H9 (cell line): ENCODE measurements at regions not wholly inside any gene's neighbourhood (a gene's known extent, or its start where the extent isn't known, plus 50 kb on each side); places are given as distances from the start of the nearest gene placed in this dataset.

Source experiments
- DNase-seq: peaks from one replicate; pipeline ENCODE4 v3.0.0-alpha.2; 2017
- H2AFZ ChIP-seq: one replicate; pipeline ENCODE4 v1.6.1; 2013; ENCODE audit warnings: mild to moderate bottlenecking, low read length, control low read depth, moderate library complexity
- H2AK5ac ChIP-seq: 2 replicates; pipeline ENCODE4 v1.6.1; 2013; ENCODE audit warnings: low read length, control low read depth, mixed read lengths; ENCODE audit not compliant: insufficient read length
- H2BK120ac ChIP-seq: one replicate; pipeline ENCODE4 v1.6.1; 2013; ENCODE audit warnings: low read depth, mild to moderate bottlenecking, low read length, control low read depth, inconsistent platforms; ENCODE audit not compliant: poor library complexity, severe bottlenecking
- H2BK12ac ChIP-seq: 2 replicates; pipeline ENCODE4 v1.6.1; 2013; ENCODE audit warnings: low read length, control low read depth, mixed read lengths, low read depth; ENCODE audit not compliant: insufficient read length
- H2BK15ac ChIP-seq: 2 replicates; pipeline ENCODE4 v1.6.1; 2013; ENCODE audit warnings: low read depth, low read length, control low read depth
- H2BK20ac ChIP-seq: one replicate; pipeline ENCODE4 v1.6.1; 2013; ENCODE audit warnings: low read depth, mild to moderate bottlenecking, low read length, control low read depth, inconsistent platforms; ENCODE audit not compliant: poor library complexity, severe bottlenecking
- H2BK5ac ChIP-seq: 2 replicates; pipeline ENCODE4 v1.6.1; 2013; ENCODE audit warnings: low read length, control low read depth, mixed read lengths; ENCODE audit not compliant: insufficient read length
- H3K14ac ChIP-seq: 2 replicates; pipeline ENCODE4 v1.6.1; 2013; ENCODE audit warnings: low read length, control low read depth; ENCODE audit not compliant: insufficient read depth
- H3K18ac ChIP-seq: 2 replicates; pipeline ENCODE4 v1.6.1; 2013; ENCODE audit warnings: low read depth, mild to moderate bottlenecking, mixed read lengths, low read length, control low read depth; ENCODE audit not compliant: insufficient read length
- H3K23ac ChIP-seq: 2 replicates; pipeline ENCODE4 v1.6.1; 2013; ENCODE audit warnings: low read length, control low read depth, mixed read lengths, low read depth; ENCODE audit not compliant: insufficient read length
- H3K23me2 ChIP-seq: 2 replicates; pipeline ENCODE4 v1.6.1; 2013; ENCODE audit warnings: low read depth, mild to moderate bottlenecking, mixed read lengths, low read length, control low read depth; ENCODE audit not compliant: insufficient read length, poor library complexity, severe bottlenecking
- H3K27ac ChIP-seq: 2 replicates; pipeline ENCODE4 v1.5.1; 2013; ENCODE audit warnings: low read length, control low read depth, mixed read lengths, low read depth; ENCODE audit not compliant: insufficient read length
- H3K27me3 ChIP-seq: 2 replicates; pipeline ENCODE4 v1.6.1; 2013; ENCODE audit warnings: low read length, control low read depth, inconsistent platforms; ENCODE audit not compliant: insufficient read depth
- H3K4ac ChIP-seq: 2 replicates; pipeline ENCODE4 v1.6.1; 2013; ENCODE audit warnings: low read depth, mild to moderate bottlenecking, control low read depth, inconsistent platforms, low read length, moderate library complexity
- H3K4me1 ChIP-seq: 2 replicates; pipeline ENCODE4 v1.6.1; 2013; ENCODE audit warnings: low read length, control low read depth, inconsistent platforms; ENCODE audit not compliant: insufficient read depth
- H3K4me2 ChIP-seq: 2 replicates; pipeline ENCODE4 v1.6.1; 2013; ENCODE audit warnings: low read length, control low read depth, mixed read lengths; ENCODE audit not compliant: insufficient read length, insufficient read depth
- H3K56ac ChIP-seq: 2 replicates; pipeline ENCODE4 v1.6.1; 2013; ENCODE audit warnings: low read depth, mild to moderate bottlenecking, mixed read lengths, low read length, control low read depth; ENCODE audit not compliant: insufficient read length
- H3K79me1 ChIP-seq: 2 replicates; pipeline ENCODE4 v1.6.1; 2013; ENCODE audit warnings: low read depth, mild to moderate bottlenecking, moderate library complexity, low read length, control low read depth, inconsistent platforms; ENCODE audit not compliant: insufficient read depth, poor library complexity, severe bottlenecking
- H3K79me2 ChIP-seq: 2 replicates; pipeline ENCODE4 v1.6.1; 2013; ENCODE audit warnings: low read length, control low read depth, inconsistent platforms; ENCODE audit not compliant: insufficient read depth
- H3K9ac ChIP-seq: 2 replicates; pipeline ENCODE4 v1.6.1; 2013; ENCODE audit warnings: low read length, control low read depth, mixed read lengths; ENCODE audit not compliant: insufficient read length; ENCODE audit errors: extremely low read depth
- H3K9me3 ChIP-seq: one replicate; pipeline ENCODE4 v1.6.1; 2013; ENCODE audit warnings: low read depth, low read length, inconsistent platforms; ENCODE audit not compliant: control insufficient read depth
- H3T11ph ChIP-seq: one replicate; pipeline ENCODE4 v1.6.1; 2013; ENCODE audit warnings: mild to moderate bottlenecking, low read length, control low read depth, inconsistent platforms
- H4K20me1 ChIP-seq: one replicate; pipeline ENCODE4 v1.6.1; 2013; ENCODE audit not compliant: control insufficient read depth, insufficient read length, insufficient read depth
- H4K5ac ChIP-seq: 2 replicates; pipeline ENCODE4 v1.6.1; 2013; ENCODE audit warnings: low read depth, mild to moderate bottlenecking, mixed read lengths, low read length, control low read depth; ENCODE audit not compliant: insufficient read length
- H4K8ac ChIP-seq: replicated peaks from 2 replicates; pipeline ENCODE4 v1.6.1; 2013; ENCODE audit warnings: low read length, control low read depth, mixed read lengths, low read depth; ENCODE audit not compliant: insufficient read length
- H4K91ac ChIP-seq: 2 replicates; pipeline ENCODE4 v1.6.1; 2013; ENCODE audit warnings: low read depth, mild to moderate bottlenecking, moderate library complexity, mixed read lengths, low read length, control low read depth; ENCODE audit not compliant: insufficient read length
- H3K27ac Mint-ChIP-seq, 3 experiments: 2 replicates in 2 of 3; 3 replicates in 1 of 3; pipeline ENCODE4 v1.8.0; 2020 to 2021; ENCODE audit warnings: mixed read lengths in 3 of 3, mild to moderate bottlenecking in 1 of 3, moderate library complexity in 1 of 3
- H3K27me3 Mint-ChIP-seq: 2 replicates; pipeline ENCODE4 v1.8.0; 2021; ENCODE audit warnings: low read depth, mild to moderate bottlenecking, moderate library complexity, mixed read lengths
- H3K36me3 Mint-ChIP-seq, 3 experiments: 2 replicates in 2 of 3; 3 replicates in 1 of 3; pipeline ENCODE4 v1.8.0; 2020 to 2021; ENCODE audit warnings: low read depth in 3 of 3, mixed read lengths in 3 of 3; ENCODE audit not compliant: insufficient read depth in 1 of 3
- H3K4me1 Mint-ChIP-seq, 2 experiments: 2 replicates each; pipeline ENCODE4 v1.8.0; 2020; ENCODE audit warnings: mixed read lengths in 2 of 2
- H3K4me3 Mint-ChIP-seq, 2 experiments: 2 replicates in 1 of 2; 3 replicates in 1 of 2; pipeline ENCODE4 v1.8.0; 2020 to 2021; ENCODE audit warnings: mild to moderate bottlenecking in 2 of 2, mixed read lengths in 2 of 2, moderate library complexity in 1 of 2
- H3K9me3 Mint-ChIP-seq, 2 experiments: 2 replicates in 1 of 2; 3 replicates in 1 of 2; pipeline ENCODE4 v1.8.0; 2020; ENCODE audit warnings: mild to moderate bottlenecking in 2 of 2, mixed read lengths in 2 of 2, moderate library complexity in 1 of 2
- CTCF ChIP-seq: fragments of 200-600 bp; sonication (generic); conservative IDR thresholded peaks from 3 replicates; pipeline ENCODE4 v1.8.0; 2021; ENCODE audit warnings: antibody characterized with exemption, mild to moderate bottlenecking

GRCh38 chr13:39232999-39233398 lies 194.7 kb downstream of the NHLRC3 start:
- H2BK5ac ChIP-seq = no peak overlapping the region
- no peak overlapping the region for H2BK20ac ChIP-seq
- no peak overlapping the region for H3K27ac ChIP-seq
- no peak overlapping the region for H2AFZ ChIP-seq
- H3K56ac ChIP-seq = no peak overlapping the region
- no peaks in the 10 kb centered on the region for H4K20me1 ChIP-seq
- no peak overlapping the region for H2BK15ac ChIP-seq
- H4K91ac ChIP-seq = no peak overlapping the region
- no peak overlapping the region for H3T11ph ChIP-seq
- no peak overlapping the region for H2AK5ac ChIP-seq
- no peak overlapping the region for H3K9ac ChIP-seq
- no peak overlapping the region for H4K5ac ChIP-seq
- no peak for TF ChIP-seq CTCF
- Mint-ChIP-seq H3K27me3 (peaks cover 2% of the 10 kb centered on the region), H3K4me1 (peaks cover 10 to 11% of the 10 kb centered on the region in 2 experiments), H3K27ac (no peak overlapping the region), H3K9me3 (no peaks in the 10 kb centered on the region), H3K4me3 (no peak overlapping the region), H3K36me3 (no peaks in the 10 kb centered on the region)
- H4K8ac ChIP-seq = no peak overlapping the region
- H3K79me2 ChIP-seq = no peaks in the 10 kb centered on the region
- no peaks in the 10 kb centered on the region for H3K79me1 ChIP-seq
- H3K4ac ChIP-seq = no peak overlapping the region
- no peaks in the 10 kb centered on the region for H3K4me1 ChIP-seq
- H3K18ac ChIP-seq = no peak overlapping the region
- H3K27me3 ChIP-seq = no peaks in the 10 kb centered on the region
- no peak for DNase-seq
- H3K14ac ChIP-seq = no peak overlapping the region
- no peak overlapping the region for H3K23ac ChIP-seq
- no peaks in the 10 kb centered on the region for H3K9me3 ChIP-seq
- no peak overlapping the region for H2BK120ac ChIP-seq
- H2BK12ac ChIP-seq = no peak overlapping the region
- H3K4me2 ChIP-seq = no peak overlapping the region
- no peaks in the 10 kb centered on the region for H3K23me2 ChIP-seq
